ENCODE measurements at regions not wholly inside any gene's neighbourhood (a gene's known extent, or its start where the extent isn't known, plus 50 kb on each side); places are given as distances from the start of the nearest gene placed in this dataset.

GRCh38 chrY:16993551-16993950 lies 886.5 kb downstream of the CDY2B start:
- intact Hi-C loops (cut with micrococcal nuclease) = no loop called here
- ATAC-seq = no peak

GRCh38 chrY:16981776-16982175 lies 898.2 kb downstream of the CDY2B start:
- H3K27me3 ChIP-seq (ENCODE audit: insufficient read depth, low read length) = no peaks in the 10 kb centered on the region
- H3K9ac ChIP-seq (ENCODE audit: low read length) = no peak overlapping the region
- no peaks in the 10 kb centered on the region for H3K79me2 ChIP-seq (ENCODE audit: insufficient read depth, low read length)
- H3K4me1 ChIP-seq (ENCODE audit: control insufficient read depth in 1 of 2, insufficient read depth in 2 of 2, low read length in 2 of 2) = no peaks in the 10 kb centered on the region
- H4K20me1 ChIP-seq (ENCODE audit: insufficient read depth) = no peaks in the 10 kb centered on the region
- DNase-seq (ENCODE audit: low read depth, low spot score) (no peak), ATAC-seq (no peak)
- POLR2A ChIA-PET = no interaction called here
- H3K9me3 ChIP-seq (ENCODE audit: control insufficient read depth in 1 of 2, insufficient read depth in 1 of 2, low read depth in 1 of 2, low read length in 2 of 2) = no peaks in the 10 kb centered on the region
- no peaks in the 10 kb centered on the region for H3K36me3 ChIP-seq (ENCODE audit: control insufficient read depth in 1 of 2, insufficient read depth in 2 of 2, low read length in 2 of 2)
- no peak overlapping the region for H3K4me2 ChIP-seq (ENCODE audit: low read length)
- intact Hi-C loops (cut with micrococcal nuclease) = no loop called here
- H3K4me3 ChIP-seq (replicated peaks in 1 of 2; ENCODE audit: low read depth in 1 of 2, low read length in 2 of 2) = no peak overlapping the region
- RAD21 ChIA-PET (ENCODE audit: low non-redundant PET in 1 of 2, low total read pairs in 2 of 2, uncharacterized antibody in 2 of 2, unreplicated experiment in 2 of 2) = no interaction called here
- no TSS peak for BruUV-seq (replicated peaks)
- H3K27ac ChIP-seq (ENCODE audit: low read depth, low read length) = no peak overlapping the region
- CTCF ChIA-PET = no interaction called here
- H2AFZ ChIP-seq (ENCODE audit: low read depth, low read length, poor library complexity, severe bottlenecking) = no peak overlapping the region
- no peaks in the 10 kb centered on the region for H3K9me2 ChIP-seq (ENCODE audit: insufficient read depth)
- TF ChIP-seq REST (IDR thresholded peaks at IDR 0.05; ENCODE audit: low read depth) (no peak), ELF1 (IDR thresholded peaks at IDR 0.05; ENCODE audit: borderline replicate concordance, low read depth) (no peak), MAX (IDR thresholded peaks at IDR 0.05) (no peak), RAD21 (IDR thresholded peaks at IDR 0.05; ENCODE audit: low read depth) (no peak), ZBTB33 (IDR thresholded peaks at IDR 0.05; ENCODE audit: extremely low read depth, insufficient replicate concordance, low read length) (no peak), POLR2AphosphoS5 (IDR thresholded peaks at IDR 0.05; ENCODE audit: low read depth, low read length) (no peak), JUND (IDR thresholded peaks at IDR 0.05) (no peak), EGR1 (IDR thresholded peaks at IDR 0.05; ENCODE audit: low read depth) (no peak), CEBPB (IDR thresholded peaks at IDR 0.05; ENCODE audit: low read depth) (no peak), SP1 (IDR thresholded peaks at IDR 0.05; ENCODE audit: low read depth) (no peak), EZH2phosphoT487 (IDR thresholded peaks at IDR 0.05; ENCODE audit: borderline replicate concordance) (no peak), SIN3A (IDR thresholded peaks at IDR 0.05; ENCODE audit: low read depth) (no peak), CBX3 (IDR thresholded peaks at IDR 0.05; ENCODE audit: low read depth) (no peak)

More at GRCh38 chrY:16993551-16993950, 886.5 kb downstream of the CDY2B start:
- Histone ChIP-seq H4K20me1 (ENCODE audit: insufficient read depth) (no peaks in the 10 kb centered on the region), H3K9ac (ENCODE audit: low read length) (no peak overlapping the region), H3K4me3 (replicated peaks in 1 of 2; ENCODE audit: low read depth in 1 of 2, low read length in 2 of 2) (no peak overlapping the region), H3K27me3 (ENCODE audit: insufficient read depth, low read length) (no peaks in the 10 kb centered on the region), H2AFZ (ENCODE audit: low read depth, low read length, poor library complexity, severe bottlenecking) (no peak overlapping the region), H3K27ac (ENCODE audit: low read depth, low read length) (no peak overlapping the region), H3K4me2 (ENCODE audit: low read length) (no peak overlapping the region), H3K79me2 (ENCODE audit: insufficient read depth, low read length) (no peaks in the 10 kb centered on the region), H3K9me3 (ENCODE audit: control insufficient read depth in 1 of 2, insufficient read depth in 1 of 2, low read depth in 1 of 2, low read length in 2 of 2) (no peaks in the 10 kb centered on the region), H3K9me2 (ENCODE audit: insufficient read depth) (no peaks in the 10 kb centered on the region), H3K4me1 (ENCODE audit: control insufficient read depth in 1 of 2, insufficient read depth in 2 of 2, low read length in 2 of 2) (no peaks in the 10 kb centered on the region), H3K36me3 (ENCODE audit: control insufficient read depth in 1 of 2, insufficient read depth in 2 of 2, low read length in 2 of 2) (no peaks in the 10 kb centered on the region)
- ChIA-PET POLR2A (no interaction called here), CTCF (no interaction called here), RAD21 (ENCODE audit: low non-redundant PET in 1 of 2, low total read pairs in 2 of 2, uncharacterized antibody in 2 of 2, unreplicated experiment in 2 of 2) (no interaction called here)
- BruUV-seq (replicated peaks) = no TSS peak
- no peak for TF ChIP-seq EGR1 (IDR thresholded peaks at IDR 0.05; ENCODE audit: low read depth)
- no peak for TF ChIP-seq ZFX (IDR thresholded peaks at IDR 0.05)
- TF ChIP-seq MAX (IDR thresholded peaks at IDR 0.05) = no peak
- TF ChIP-seq EZH2phosphoT487 (IDR thresholded peaks at IDR 0.05; ENCODE audit: borderline replicate concordance) = no peak
- TF ChIP-seq POLR2A (IDR thresholded peaks at IDR 0.05; ENCODE audit: borderline replicate concordance, extremely low read depth, insufficient read depth, insufficient read length) = no peak
- TF ChIP-seq SRF (IDR thresholded peaks at IDR 0.05; ENCODE audit: low read depth) = no peak
- no peak for TF ChIP-seq POLR2AphosphoS5 (IDR thresholded peaks at IDR 0.05; ENCODE audit: low read depth, low read length)
- no peak for TF ChIP-seq FOSL1 (IDR thresholded peaks at IDR 0.05; ENCODE audit: low read depth)
- DNase-seq (ENCODE audit: low read depth, low spot score) = no peak
